ENCODE measurements at regions not wholly inside any gene's neighbourhood (a gene's known extent, or its start where the extent isn't known, plus 50 kb on each side); places are given as distances from the start of the nearest gene placed in this dataset.

DNA sequence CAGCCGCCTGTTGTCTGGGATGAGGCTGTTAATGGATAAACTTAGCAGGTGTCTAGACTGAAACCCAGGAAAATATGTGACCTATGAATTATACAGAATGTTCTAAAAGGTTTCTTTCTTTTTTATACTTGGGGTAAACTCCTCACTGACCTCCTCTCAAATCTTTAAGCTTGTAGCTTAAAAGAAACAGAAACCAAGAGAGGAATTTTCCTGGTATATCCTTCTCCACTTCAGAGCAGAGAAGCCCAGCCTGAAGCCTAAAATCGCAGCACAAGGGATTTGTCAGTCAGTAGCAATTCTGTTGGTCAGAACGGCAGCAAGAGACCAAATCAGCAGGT is 99.4 kb upstream of the RIPOR2 start:
- Mint-ChIP-seq H3K9me3 (ENCODE audit: unreplicated experiment) (no peaks in the 10 kb centered on the region), H3K36me3 (ENCODE audit: insufficient read depth, unreplicated experiment) (no peaks in the 10 kb centered on the region), H3K27me3 (ENCODE audit: insufficient read depth, unreplicated experiment) (no peaks in the 10 kb centered on the region), H3K4me3 (ENCODE audit: unreplicated experiment) (no peak overlapping the region), H3K4me1 (ENCODE audit: insufficient read depth, unreplicated experiment) (peaks cover 6% of the 10 kb centered on the region), H3K27ac (ENCODE audit: low read depth, unreplicated experiment) (no peak overlapping the region)
- no peak for DNase-seq (ENCODE audit: unreplicated experiment)
- TF ChIP-seq, protein P1, sequence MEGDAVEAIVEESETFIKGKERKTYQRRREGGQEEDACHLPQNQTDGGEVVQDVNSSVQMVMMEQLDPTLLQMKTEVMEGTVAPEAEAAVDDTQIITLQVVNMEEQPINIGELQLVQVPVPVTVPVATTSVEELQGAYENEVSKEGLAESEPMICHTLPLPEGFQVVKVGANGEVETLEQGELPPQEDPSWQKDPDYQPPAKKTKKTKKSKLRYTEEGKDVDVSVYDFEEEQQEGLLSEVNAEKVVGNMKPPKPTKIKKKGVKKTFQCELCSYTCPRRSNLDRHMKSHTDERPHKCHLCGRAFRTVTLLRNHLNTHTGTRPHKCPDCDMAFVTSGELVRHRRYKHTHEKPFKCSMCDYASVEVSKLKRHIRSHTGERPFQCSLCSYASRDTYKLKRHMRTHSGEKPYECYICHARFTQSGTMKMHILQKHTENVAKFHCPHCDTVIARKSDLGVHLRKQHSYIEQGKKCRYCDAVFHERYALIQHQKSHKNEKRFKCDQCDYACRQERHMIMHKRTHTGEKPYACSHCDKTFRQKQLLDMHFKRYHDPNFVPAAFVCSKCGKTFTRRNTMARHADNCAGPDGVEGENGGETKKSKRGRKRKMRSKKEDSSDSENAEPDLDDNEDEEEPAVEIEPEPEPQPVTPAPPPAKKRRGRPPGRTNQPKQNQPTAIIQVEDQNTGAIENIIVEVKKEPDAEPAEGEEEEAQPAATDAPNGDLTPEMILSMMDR (IDR thresholded peaks at IDR 0.05; ENCODE audit: unreplicated experiment) = no peak
- CTCF ChIA-PET = interaction anchor here (0.5 to 0.7 kb wide), 3 partner anchors 46 to 1117 kb away, joined by 3 read pairs; no protein-coding TSS in a partner anchor
- intact Hi-C loops (cut with micrococcal nuclease) = no loop called here
- no TSS peak for BruUV-seq (replicated peaks)
- POLR2A ChIA-PET = interaction anchor here (0.7 kb wide), 1 partner anchor 178 kb away, joined by 3 read pairs; no protein-coding TSS in a partner anchor

DNA sequence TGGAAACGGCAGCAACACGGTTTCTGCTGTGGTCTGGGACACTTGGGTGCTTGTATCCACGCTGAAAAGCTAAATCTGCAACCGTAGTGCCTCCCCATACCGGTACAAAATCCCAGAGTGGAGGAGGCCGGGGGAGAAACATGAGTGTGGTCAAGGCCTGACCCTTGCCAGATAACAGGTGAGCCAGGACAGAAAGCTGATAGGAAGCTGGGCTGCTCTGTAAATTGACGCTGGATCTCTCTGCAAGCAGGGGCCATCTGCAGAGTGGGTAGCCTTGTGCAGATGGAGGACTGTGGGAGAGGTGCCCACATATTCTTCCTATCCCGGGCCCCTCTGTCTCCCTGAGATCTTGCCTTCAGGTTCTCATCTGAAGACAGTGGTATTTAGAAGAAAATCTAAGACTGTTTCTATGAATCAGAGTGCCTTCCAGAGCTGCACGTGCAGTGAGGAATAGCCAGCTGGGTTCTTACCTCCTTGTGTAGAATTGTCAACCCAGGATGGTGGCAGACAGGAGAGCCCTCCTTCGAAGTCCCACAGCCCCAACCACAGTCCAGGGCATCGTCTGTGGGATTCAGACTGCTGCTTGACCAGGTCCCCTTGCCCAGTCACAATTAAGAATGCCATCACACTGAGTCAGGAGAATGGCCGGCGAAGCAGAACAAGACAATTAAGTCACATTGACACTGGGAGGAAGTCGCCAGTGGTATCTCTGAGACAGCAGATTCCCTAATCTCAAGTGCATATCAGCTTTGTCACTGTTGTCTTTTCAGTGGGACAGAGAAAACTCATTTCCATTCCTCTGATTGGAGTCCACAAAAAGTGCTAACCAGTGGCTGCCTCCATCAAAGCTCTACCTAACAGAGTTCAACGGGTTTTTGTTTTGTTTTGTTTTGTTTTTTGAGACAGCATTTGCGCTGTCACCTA is 100.0 kb upstream of the RIPOR2 start:
- H3K36me3 Mint-ChIP-seq (ENCODE audit: insufficient read depth, unreplicated experiment) = no peaks in the 10 kb centered on the region
- POLR2A ChIA-PET = interaction anchor here (0.7 to 1.3 kb wide), 2 partner anchors 9 to 11 kb away, joined by 3 read pairs; no protein-coding TSS in a partner anchor
- H3K4me1 Mint-ChIP-seq (ENCODE audit: insufficient read depth, unreplicated experiment) = peaks cover 6% of the 10 kb centered on the region
- no peaks in the 10 kb centered on the region for H3K9me3 Mint-ChIP-seq (ENCODE audit: unreplicated experiment)
- intact Hi-C loops (cut with micrococcal nuclease) = no loop called here
- no TSS peak for BruUV-seq (replicated peaks)
- no peak overlapping the region for H3K27ac Mint-ChIP-seq (ENCODE audit: low read depth, unreplicated experiment)
- CTCF ChIA-PET = interaction anchor here (0.5 to 1.6 kb wide), 3 partner anchors 18 to 1116 kb away, joined by 3 read pairs; no protein-coding TSS in a partner anchor
- no peak overlapping the region for H3K4me3 Mint-ChIP-seq (ENCODE audit: unreplicated experiment)
- DNase-seq (ENCODE audit: unreplicated experiment) = no peak
- H3K27me3 Mint-ChIP-seq (ENCODE audit: insufficient read depth, unreplicated experiment) = no peaks in the 10 kb centered on the region
- TF ChIP-seq, protein P1 (IDR thresholded peaks at IDR 0.05; ENCODE audit: unreplicated experiment) = no peak

DNA sequence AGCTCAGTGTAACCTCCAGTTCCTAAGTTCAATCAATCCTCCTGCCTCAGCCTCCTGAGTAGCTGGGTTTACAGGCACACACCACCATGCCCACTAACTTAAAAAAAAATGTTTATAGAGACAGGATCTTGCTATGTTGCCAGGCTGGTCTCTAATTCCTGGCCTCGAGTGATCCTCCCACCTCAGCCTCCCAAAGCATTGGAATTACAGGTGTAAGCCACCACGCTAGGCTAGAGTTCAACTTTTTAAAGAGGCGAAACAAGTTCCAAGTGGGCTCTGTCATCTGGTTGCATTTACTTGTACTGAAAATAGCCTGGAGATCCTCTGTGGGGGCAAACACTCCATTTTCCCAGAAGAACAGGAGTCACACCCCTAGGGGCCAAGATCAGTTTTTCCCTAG is 100.7 kb upstream of the RIPOR2 start:
- no TSS peak for BruUV-seq (replicated peaks)
- peaks cover 4% of the 10 kb centered on the region for H3K9me3 Mint-ChIP-seq (ENCODE audit: unreplicated experiment)
- ChIA-PET POLR2A (interaction anchor here (0.7 to 1.3 kb wide), 3 partner anchors 10 to 12 kb away, joined by 3 read pairs; no protein-coding TSS in a partner anchor), CTCF (interaction anchor here (1.6 kb wide), 1 partner anchor 19 kb away, joined by 3 read pairs; no protein-coding TSS in a partner anchor)
- H3K4me1 Mint-ChIP-seq (ENCODE audit: insufficient read depth, unreplicated experiment) = peaks cover 6% of the 10 kb centered on the region
- TF ChIP-seq, protein P1 (IDR thresholded peaks at IDR 0.05; ENCODE audit: unreplicated experiment) = no peak
- H3K36me3 Mint-ChIP-seq (ENCODE audit: insufficient read depth, unreplicated experiment) = no peaks in the 10 kb centered on the region
- DNase-seq (ENCODE audit: unreplicated experiment) = no peak
- no peak overlapping the region for H3K27ac Mint-ChIP-seq (ENCODE audit: low read depth, unreplicated experiment)
- no peak overlapping the region for H3K4me3 Mint-ChIP-seq (ENCODE audit: unreplicated experiment)
- intact Hi-C loops (cut with micrococcal nuclease) = no loop called here
- no peaks in the 10 kb centered on the region for H3K27me3 Mint-ChIP-seq (ENCODE audit: insufficient read depth, unreplicated experiment)

DNA sequence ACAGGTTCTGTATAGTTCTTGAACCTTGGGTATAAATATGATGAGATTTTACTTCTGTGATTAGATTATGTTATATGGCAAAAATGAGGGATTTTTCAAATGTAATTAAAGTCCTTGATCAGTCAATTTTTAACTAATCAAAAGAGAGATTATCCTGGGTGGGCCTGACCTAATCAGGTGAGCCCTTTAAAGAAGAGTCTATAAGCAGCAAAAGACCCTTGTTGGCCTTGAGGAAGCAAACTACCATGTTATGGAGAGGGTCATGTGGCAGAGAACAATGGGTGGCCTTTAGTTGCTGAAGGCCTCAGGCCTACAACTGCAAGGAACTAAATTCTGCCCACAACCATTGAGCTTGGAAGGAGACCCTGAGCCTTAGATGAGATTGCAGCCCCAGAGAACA is 102.5 kb upstream of the RIPOR2 start:
- H3K27ac Mint-ChIP-seq (ENCODE audit: low read depth, unreplicated experiment) = no peak overlapping the region
- ChIA-PET CTCF (interaction anchor here (0.6 to 1.3 kb wide), 2 partner anchors 16 to 39 kb away, joined by 3 to 4 read pairs; no protein-coding TSS in a partner anchor), POLR2A (no interaction called here)
- intact Hi-C loops (cut with micrococcal nuclease) = no loop called here
- H3K9me3 Mint-ChIP-seq (ENCODE audit: unreplicated experiment) = peaks cover 8% of the 10 kb centered on the region
- no peaks in the 10 kb centered on the region for H3K27me3 Mint-ChIP-seq (ENCODE audit: insufficient read depth, unreplicated experiment)
- peaks cover 6% of the 10 kb centered on the region for H3K36me3 Mint-ChIP-seq (ENCODE audit: insufficient read depth, unreplicated experiment)
- DNase-seq (ENCODE audit: unreplicated experiment) = no peak
- no TSS peak for BruUV-seq (replicated peaks)
- peaks cover 6% of the 10 kb centered on the region for H3K4me1 Mint-ChIP-seq (ENCODE audit: insufficient read depth, unreplicated experiment)
- H3K4me3 Mint-ChIP-seq (ENCODE audit: unreplicated experiment) = no peak overlapping the region
- TF ChIP-seq, protein P1 (IDR thresholded peaks at IDR 0.05; ENCODE audit: unreplicated experiment) = no peak
